ENCODE measurements at regions not wholly inside any gene's neighbourhood (a gene's known extent, or its start where the extent isn't known, plus 50 kb on each side); places are given as distances from the start of the nearest gene placed in this dataset.

DNA sequence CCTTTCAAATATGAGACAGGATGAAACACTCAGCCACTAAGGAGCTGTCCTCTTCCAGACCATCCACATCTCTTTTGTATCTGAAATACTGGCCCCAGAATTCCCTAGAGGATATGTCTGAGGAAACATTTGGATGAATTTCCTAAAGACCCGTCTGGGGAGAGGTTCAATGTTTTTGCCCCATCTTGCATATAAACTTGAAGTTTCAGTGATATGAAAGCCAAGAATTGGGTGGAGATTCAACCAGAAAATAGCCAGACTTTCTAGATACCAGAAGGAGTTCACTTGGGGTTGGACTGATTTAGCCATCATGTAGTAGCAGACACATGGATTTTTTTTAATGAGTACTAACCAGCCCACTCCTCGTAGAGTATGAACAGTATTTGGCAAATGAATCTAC lies 182.0 kb downstream of the PLPP3 start (continued):
- TF ChIP-seq, protein P1, sequence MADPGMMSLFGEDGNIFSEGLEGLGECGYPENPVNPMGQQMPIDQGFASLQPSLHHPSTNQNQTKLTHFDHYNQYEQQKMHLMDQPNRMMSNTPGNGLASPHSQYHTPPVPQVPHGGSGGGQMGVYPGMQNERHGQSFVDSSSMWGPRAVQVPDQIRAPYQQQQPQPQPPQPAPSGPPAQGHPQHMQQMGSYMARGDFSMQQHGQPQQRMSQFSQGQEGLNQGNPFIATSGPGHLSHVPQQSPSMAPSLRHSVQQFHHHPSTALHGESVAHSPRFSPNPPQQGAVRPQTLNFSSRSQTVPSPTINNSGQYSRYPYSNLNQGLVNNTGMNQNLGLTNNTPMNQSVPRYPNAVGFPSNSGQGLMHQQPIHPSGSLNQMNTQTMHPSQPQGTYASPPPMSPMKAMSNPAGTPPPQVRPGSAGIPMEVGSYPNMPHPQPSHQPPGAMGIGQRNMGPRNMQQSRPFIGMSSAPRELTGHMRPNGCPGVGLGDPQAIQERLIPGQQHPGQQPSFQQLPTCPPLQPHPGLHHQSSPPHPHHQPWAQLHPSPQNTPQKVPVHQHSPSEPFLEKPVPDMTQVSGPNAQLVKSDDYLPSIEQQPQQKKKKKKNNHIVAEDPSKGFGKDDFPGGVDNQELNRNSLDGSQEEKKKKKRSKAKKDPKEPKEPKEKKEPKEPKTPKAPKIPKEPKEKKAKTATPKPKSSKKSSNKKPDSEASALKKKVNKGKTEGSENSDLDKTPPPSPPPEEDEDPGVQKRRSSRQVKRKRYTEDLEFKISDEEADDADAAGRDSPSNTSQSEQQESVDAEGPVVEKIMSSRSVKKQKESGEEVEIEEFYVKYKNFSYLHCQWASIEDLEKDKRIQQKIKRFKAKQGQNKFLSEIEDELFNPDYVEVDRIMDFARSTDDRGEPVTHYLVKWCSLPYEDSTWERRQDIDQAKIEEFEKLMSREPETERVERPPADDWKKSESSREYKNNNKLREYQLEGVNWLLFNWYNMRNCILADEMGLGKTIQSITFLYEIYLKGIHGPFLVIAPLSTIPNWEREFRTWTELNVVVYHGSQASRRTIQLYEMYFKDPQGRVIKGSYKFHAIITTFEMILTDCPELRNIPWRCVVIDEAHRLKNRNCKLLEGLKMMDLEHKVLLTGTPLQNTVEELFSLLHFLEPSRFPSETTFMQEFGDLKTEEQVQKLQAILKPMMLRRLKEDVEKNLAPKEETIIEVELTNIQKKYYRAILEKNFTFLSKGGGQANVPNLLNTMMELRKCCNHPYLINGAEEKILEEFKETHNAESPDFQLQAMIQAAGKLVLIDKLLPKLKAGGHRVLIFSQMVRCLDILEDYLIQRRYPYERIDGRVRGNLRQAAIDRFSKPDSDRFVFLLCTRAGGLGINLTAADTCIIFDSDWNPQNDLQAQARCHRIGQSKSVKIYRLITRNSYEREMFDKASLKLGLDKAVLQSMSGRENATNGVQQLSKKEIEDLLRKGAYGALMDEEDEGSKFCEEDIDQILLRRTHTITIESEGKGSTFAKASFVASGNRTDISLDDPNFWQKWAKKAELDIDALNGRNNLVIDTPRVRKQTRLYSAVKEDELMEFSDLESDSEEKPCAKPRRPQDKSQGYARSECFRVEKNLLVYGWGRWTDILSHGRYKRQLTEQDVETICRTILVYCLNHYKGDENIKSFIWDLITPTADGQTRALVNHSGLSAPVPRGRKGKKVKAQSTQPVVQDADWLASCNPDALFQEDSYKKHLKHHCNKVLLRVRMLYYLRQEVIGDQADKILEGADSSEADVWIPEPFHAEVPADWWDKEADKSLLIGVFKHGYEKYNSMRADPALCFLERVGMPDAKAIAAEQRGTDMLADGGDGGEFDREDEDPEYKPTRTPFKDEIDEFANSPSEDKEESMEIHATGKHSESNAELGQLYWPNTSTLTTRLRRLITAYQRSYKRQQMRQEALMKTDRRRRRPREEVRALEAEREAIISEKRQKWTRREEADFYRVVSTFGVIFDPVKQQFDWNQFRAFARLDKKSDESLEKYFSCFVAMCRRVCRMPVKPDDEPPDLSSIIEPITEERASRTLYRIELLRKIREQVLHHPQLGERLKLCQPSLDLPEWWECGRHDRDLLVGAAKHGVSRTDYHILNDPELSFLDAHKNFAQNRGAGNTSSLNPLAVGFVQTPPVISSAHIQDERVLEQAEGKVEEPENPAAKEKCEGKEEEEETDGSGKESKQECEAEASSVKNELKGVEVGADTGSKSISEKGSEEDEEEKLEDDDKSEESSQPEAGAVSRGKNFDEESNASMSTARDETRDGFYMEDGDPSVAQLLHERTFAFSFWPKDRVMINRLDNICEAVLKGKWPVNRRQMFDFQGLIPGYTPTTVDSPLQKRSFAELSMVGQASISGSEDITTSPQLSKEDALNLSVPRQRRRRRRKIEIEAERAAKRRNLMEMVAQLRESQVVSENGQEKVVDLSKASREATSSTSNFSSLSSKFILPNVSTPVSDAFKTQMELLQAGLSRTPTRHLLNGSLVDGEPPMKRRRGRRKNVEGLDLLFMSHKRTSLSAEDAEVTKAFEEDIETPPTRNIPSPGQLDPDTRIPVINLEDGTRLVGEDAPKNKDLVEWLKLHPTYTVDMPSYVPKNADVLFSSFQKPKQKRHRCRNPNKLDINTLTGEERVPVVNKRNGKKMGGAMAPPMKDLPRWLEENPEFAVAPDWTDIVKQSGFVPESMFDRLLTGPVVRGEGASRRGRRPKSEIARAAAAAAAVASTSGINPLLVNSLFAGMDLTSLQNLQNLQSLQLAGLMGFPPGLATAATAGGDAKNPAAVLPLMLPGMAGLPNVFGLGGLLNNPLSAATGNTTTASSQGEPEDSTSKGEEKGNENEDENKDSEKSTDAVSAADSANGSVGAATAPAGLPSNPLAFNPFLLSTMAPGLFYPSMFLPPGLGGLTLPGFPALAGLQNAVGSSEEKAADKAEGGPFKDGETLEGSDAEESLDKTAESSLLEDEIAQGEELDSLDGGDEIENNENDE (IDR thresholded peaks at IDR 0.05; ENCODE audit: insufficient replicate concordance, low read length), result no peak
- TF ChIP-seq BACH1 (IDR thresholded peaks at IDR 0.05; ENCODE audit: low read length) (no peak), CEBPB (IDR thresholded peaks at IDR 0.05; ENCODE audit: low read depth, low read length) (no peak), CHD1 (IDR thresholded peaks at IDR 0.05; ENCODE audit: low read depth, low read length) (no peak), HDAC6 (IDR thresholded peaks at IDR 0.05; ENCODE audit: low read depth, low read length) (no peak), BRCA1 (IDR thresholded peaks at IDR 0.05; ENCODE audit: low read depth, low read length) (no peak), EGR1 (IDR thresholded peaks at IDR 0.05; ENCODE audit: borderline replicate concordance, low read depth, low read length) (no peak), NANOG (IDR thresholded peaks at IDR 0.05; ENCODE audit: insufficient read depth, low read depth, low read length, poor library complexity, severe bottlenecking) (no peak)
- TF ChIP-seq, protein P2, sequence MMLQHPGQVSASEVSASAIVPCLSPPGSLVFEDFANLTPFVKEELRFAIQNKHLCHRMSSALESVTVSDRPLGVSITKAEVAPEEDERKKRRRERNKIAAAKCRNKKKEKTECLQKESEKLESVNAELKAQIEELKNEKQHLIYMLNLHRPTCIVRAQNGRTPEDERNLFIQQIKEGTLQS (IDR thresholded peaks at IDR 0.05; ENCODE audit: insufficient read depth, low read depth, low read length), result no peak
- TF ChIP-seq, protein P3, sequence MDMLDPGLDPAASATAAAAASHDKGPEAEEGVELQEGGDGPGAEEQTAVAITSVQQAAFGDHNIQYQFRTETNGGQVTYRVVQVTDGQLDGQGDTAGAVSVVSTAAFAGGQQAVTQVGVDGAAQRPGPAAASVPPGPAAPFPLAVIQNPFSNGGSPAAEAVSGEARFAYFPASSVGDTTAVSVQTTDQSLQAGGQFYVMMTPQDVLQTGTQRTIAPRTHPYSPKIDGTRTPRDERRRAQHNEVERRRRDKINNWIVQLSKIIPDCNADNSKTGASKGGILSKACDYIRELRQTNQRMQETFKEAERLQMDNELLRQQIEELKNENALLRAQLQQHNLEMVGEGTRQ (IDR thresholded peaks at IDR 0.05; ENCODE audit: low read length), result no peak
